ENCODE measurements at regions not wholly inside any gene's neighbourhood (a gene's known extent, or its start where the extent isn't known, plus 50 kb on each side); places are given as distances from the start of the nearest gene placed in this dataset.

GRCh38 chr20:5689463-5689862 is 60.7 kb upstream of the SHLD1 start:
- Histone ChIP-seq H3K18ac (ENCODE audit: insufficient read length, low read depth, low read length) (no peak overlapping the region), H2BK20ac (ENCODE audit: low read depth, low read length, poor library complexity, severe bottlenecking) (no peak overlapping the region), H2BK15ac (ENCODE audit: low read depth, low read length) (no peak overlapping the region), H3K9ac (ENCODE audit: extremely low read depth, insufficient read length, low read length) (no peak overlapping the region), H2BK120ac (ENCODE audit: low read depth, low read length, poor library complexity, severe bottlenecking) (no peak overlapping the region), H3K14ac (ENCODE audit: insufficient read depth, low read length) (no peak overlapping the region), H2BK12ac (ENCODE audit: insufficient read length, low read depth, low read length) (no peak overlapping the region), H3T11ph (ENCODE audit: low read length) (no peak overlapping the region), H4K20me1 (ENCODE audit: control insufficient read depth, insufficient read depth, insufficient read length) (no peaks in the 10 kb centered on the region), H3K79me2 (ENCODE audit: insufficient read depth, low read length) (no peaks in the 10 kb centered on the region), H3K23me2 (ENCODE audit: insufficient read length, low read depth, low read length, poor library complexity, severe bottlenecking) (no peaks in the 10 kb centered on the region), H3K23ac (ENCODE audit: insufficient read length, low read depth, low read length) (no peak overlapping the region), H2AK5ac (ENCODE audit: insufficient read length, low read length) (no peak overlapping the region), H3K27me3 (ENCODE audit: insufficient read depth, low read length) (no peaks in the 10 kb centered on the region), H3K4me2 (ENCODE audit: insufficient read depth, insufficient read length, low read length) (no peak overlapping the region), H4K91ac (ENCODE audit: insufficient read length, low read depth, low read length) (no peak overlapping the region), H3K27ac (ENCODE audit: insufficient read length, low read depth, low read length) (no peak overlapping the region), H4K8ac (replicated peaks; ENCODE audit: insufficient read length, low read depth, low read length) (no peak overlapping the region), H3K4me1 (ENCODE audit: insufficient read depth, low read length) (no peaks in the 10 kb centered on the region), H3K9me3 (ENCODE audit: control insufficient read depth, low read depth, low read length) (no peaks in the 10 kb centered on the region), H2BK5ac (ENCODE audit: insufficient read length, low read length) (no peak overlapping the region), H3K4ac (ENCODE audit: low read depth, low read length) (no peak overlapping the region), H3K79me1 (ENCODE audit: insufficient read depth, low read depth, low read length, poor library complexity, severe bottlenecking) (no peaks in the 10 kb centered on the region), H3K56ac (ENCODE audit: insufficient read length, low read depth, low read length) (no peak overlapping the region), H2AFZ (ENCODE audit: low read length) (no peak overlapping the region), H4K5ac (ENCODE audit: insufficient read length, low read depth, low read length) (no peak overlapping the region)
- TF ChIP-seq, protein P1, sequence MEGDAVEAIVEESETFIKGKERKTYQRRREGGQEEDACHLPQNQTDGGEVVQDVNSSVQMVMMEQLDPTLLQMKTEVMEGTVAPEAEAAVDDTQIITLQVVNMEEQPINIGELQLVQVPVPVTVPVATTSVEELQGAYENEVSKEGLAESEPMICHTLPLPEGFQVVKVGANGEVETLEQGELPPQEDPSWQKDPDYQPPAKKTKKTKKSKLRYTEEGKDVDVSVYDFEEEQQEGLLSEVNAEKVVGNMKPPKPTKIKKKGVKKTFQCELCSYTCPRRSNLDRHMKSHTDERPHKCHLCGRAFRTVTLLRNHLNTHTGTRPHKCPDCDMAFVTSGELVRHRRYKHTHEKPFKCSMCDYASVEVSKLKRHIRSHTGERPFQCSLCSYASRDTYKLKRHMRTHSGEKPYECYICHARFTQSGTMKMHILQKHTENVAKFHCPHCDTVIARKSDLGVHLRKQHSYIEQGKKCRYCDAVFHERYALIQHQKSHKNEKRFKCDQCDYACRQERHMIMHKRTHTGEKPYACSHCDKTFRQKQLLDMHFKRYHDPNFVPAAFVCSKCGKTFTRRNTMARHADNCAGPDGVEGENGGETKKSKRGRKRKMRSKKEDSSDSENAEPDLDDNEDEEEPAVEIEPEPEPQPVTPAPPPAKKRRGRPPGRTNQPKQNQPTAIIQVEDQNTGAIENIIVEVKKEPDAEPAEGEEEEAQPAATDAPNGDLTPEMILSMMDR (conservative IDR thresholded peaks at IDR 0.05) = no peak
- Mint-ChIP-seq H3K36me3 (ENCODE audit: insufficient read depth in 1 of 3, low read depth in 3 of 3) (no peaks in the 10 kb centered on the region), H3K4me1 (no peaks in the 10 kb centered on the region), H3K4me3 (no peak overlapping the region), H3K27ac (no peak overlapping the region), H3K9me3 (no peaks in the 10 kb centered on the region), H3K27me3 (ENCODE audit: low read depth) (no peaks in the 10 kb centered on the region; the same call in none of the 2 replicates)
- WGBS (ENCODE audit: extremely low coverage, insufficient read length, low lambda C conversion rate) = no CpG with 5 or more reads among the region's 6 CpGs
- DNase-seq = no peak

Measured in H9 (cell line).